Endothelial cell (in vitro differentiated cells): ENCODE measurements at regions not wholly inside any gene's neighbourhood (a gene's known extent, or its start where the extent isn't known, plus 50 kb on each side); places are given as distances from the start of the nearest gene placed in this dataset.

ENCODE experiments used
- DNase-seq: peaks from one replicate; pipeline ENCODE4 v3.0.0; 2021; ENCODE audit warnings: low spot score
- H3K27ac Mint-ChIP-seq: one replicate; pipeline ENCODE4 v1.8.0; 2021; ENCODE audit warnings: mixed read lengths, inconsistent platforms; ENCODE audit not compliant: unreplicated experiment
- H3K27me3 Mint-ChIP-seq: one replicate; pipeline ENCODE4 v1.8.0; 2021; ENCODE audit warnings: mild to moderate bottlenecking, moderate library complexity, mixed read lengths, inconsistent platforms; ENCODE audit not compliant: unreplicated experiment
- H3K36me3 Mint-ChIP-seq: one replicate; pipeline ENCODE4 v1.8.0; 2021; ENCODE audit warnings: mild to moderate bottlenecking, low read depth, mixed read lengths, inconsistent platforms; ENCODE audit not compliant: unreplicated experiment
- H3K4me1 Mint-ChIP-seq: one replicate; pipeline ENCODE4 v1.8.0; 2021; ENCODE audit warnings: mild to moderate bottlenecking, mixed read lengths, inconsistent platforms; ENCODE audit not compliant: unreplicated experiment
- H3K4me3 Mint-ChIP-seq: one replicate; pipeline ENCODE4 v1.8.0; 2021; ENCODE audit warnings: mild to moderate bottlenecking, mixed read lengths, inconsistent platforms; ENCODE audit not compliant: unreplicated experiment
- H3K9me3 Mint-ChIP-seq: one replicate; pipeline ENCODE4 v1.8.0; 2021; ENCODE audit warnings: mixed read lengths, inconsistent platforms; ENCODE audit not compliant: unreplicated experiment
- CTCF ChIP-seq: fragments of 200-600 bp; sonication (generic); IDR thresholded peaks from one replicate; pipeline ENCODE4 v1.5.0; 2021; ENCODE audit warnings: antibody characterized with exemption; ENCODE audit not compliant: unreplicated experiment

GRCh38 chr6:169160091-169160854, 93.4 kb downstream of the THBS2 start:
- H3K36me3 Mint-ChIP-seq = peaks cover 9% of the 10 kb centered on the region
- no peak overlapping the region for H3K27ac Mint-ChIP-seq

GRCh38 chr6:169159331-169159730, 94.3 kb downstream of the THBS2 start:
- no peak for DNase-seq
- H3K4me3 Mint-ChIP-seq = no peak overlapping the region
- peaks cover 5% of the 10 kb centered on the region for H3K27me3 Mint-ChIP-seq
- TF ChIP-seq CTCF = no peak
- H3K36me3 Mint-ChIP-seq = peaks cover 10% of the 10 kb centered on the region
- no peaks in the 10 kb centered on the region for H3K4me1 Mint-ChIP-seq
- no peak overlapping the region for H3K27ac Mint-ChIP-seq
- no peaks in the 10 kb centered on the region for H3K9me3 Mint-ChIP-seq

More at GRCh38 chr6:169160091-169160854, 93.4 kb downstream of the THBS2 start:
- DNase-seq = no peak
- Mint-ChIP-seq H3K27me3 (peaks cover 5% of the 10 kb centered on the region), H3K4me1 (no peaks in the 10 kb centered on the region), H3K4me3 (no peak overlapping the region), H3K9me3 (no peaks in the 10 kb centered on the region)
- TF ChIP-seq CTCF = no peak

- Mint-ChIP-seq H3K4me1 (no peaks in the 10 kb centered on the region), H3K36me3 (peaks cover 10% of the 10 kb centered on the region), H3K4me3 (no peak overlapping the region), H3K27ac (no peak overlapping the region), H3K27me3 (peaks cover 5% of the 10 kb centered on the region), H3K9me3 (no peaks in the 10 kb centered on the region)
- TF ChIP-seq CTCF = no peak
- no peak for DNase-seq
Observed at GRCh38 chr6:169158691-169159090, 95.0 kb downstream of the THBS2 start.

- H3K9me3 Mint-ChIP-seq = no peaks in the 10 kb centered on the region
- no peak for TF ChIP-seq CTCF
- no peak overlapping the region for H3K4me3 Mint-ChIP-seq
- no peaks in the 10 kb centered on the region for H3K4me1 Mint-ChIP-seq
- H3K36me3 Mint-ChIP-seq = peaks cover 10% of the 10 kb centered on the region
- H3K27ac Mint-ChIP-seq = no peak overlapping the region
- peaks cover 5% of the 10 kb centered on the region for H3K27me3 Mint-ChIP-seq
- no peak for DNase-seq
Observed at GRCh38 chr6:169158174-169158573, 95.5 kb downstream of the THBS2 start.

GRCh38 chr6:169157197-169158148, 96.2 kb downstream of the THBS2 start:
- Mint-ChIP-seq H3K4me3 (no peak overlapping the region), H3K9me3 (no peaks in the 10 kb centered on the region), H3K27me3 (peaks cover 5% of the 10 kb centered on the region), H3K36me3 (peaks cover 10% of the 10 kb centered on the region), H3K27ac (no peak overlapping the region), H3K4me1 (no peaks in the 10 kb centered on the region)
- TF ChIP-seq CTCF = no peak
- DNase-seq = no peak
